Progenitor cell of endocrine pancreas (in vitro differentiated cells): ENCODE measurements at regions not wholly inside any gene's neighbourhood (a gene's known extent, or its start where the extent isn't known, plus 50 kb on each side); places are given as distances from the start of the nearest gene placed in this dataset.

Experiments
- DNase-seq: peaks from one replicate; pipeline ENCODE4 v3.0.0; 2021; ENCODE audit warnings: low spot score; ENCODE audit not compliant: unreplicated experiment
- H3K27ac Mint-ChIP-seq: 2 replicates; pipeline ENCODE4 v1.8.0; 2021; ENCODE audit warnings: mild to moderate bottlenecking, moderate library complexity, mixed read lengths
- H3K27me3 Mint-ChIP-seq: 2 replicates; pipeline ENCODE4 v1.8.0; 2021; ENCODE audit warnings: mixed read lengths
- H3K36me3 Mint-ChIP-seq: 2 replicates; pipeline ENCODE4 v1.8.0; 2022; ENCODE audit warnings: mixed read lengths; ENCODE audit not compliant: insufficient read depth
- H3K4me1 Mint-ChIP-seq: 2 replicates; pipeline ENCODE4 v1.8.0; 2021; ENCODE audit warnings: low read depth, mixed read lengths
- H3K4me3 Mint-ChIP-seq: 2 replicates; pipeline ENCODE4 v1.8.0; 2021; ENCODE audit warnings: low read depth, mild to moderate bottlenecking, moderate library complexity, mixed read lengths
- H3K9me3 Mint-ChIP-seq: 2 replicates; pipeline ENCODE4 v1.8.0; 2021; ENCODE audit warnings: low read depth, mixed read lengths
- TF ChIP-seq, protein P1 (sequence below): fragments of 200-600 bp; sonication (generic); IDR thresholded peaks from one replicate; pipeline ENCODE4 v1.5.0; 2021; ENCODE audit warnings: antibody characterized with exemption, mild to moderate bottlenecking; ENCODE audit not compliant: unreplicated experiment

DNA sequence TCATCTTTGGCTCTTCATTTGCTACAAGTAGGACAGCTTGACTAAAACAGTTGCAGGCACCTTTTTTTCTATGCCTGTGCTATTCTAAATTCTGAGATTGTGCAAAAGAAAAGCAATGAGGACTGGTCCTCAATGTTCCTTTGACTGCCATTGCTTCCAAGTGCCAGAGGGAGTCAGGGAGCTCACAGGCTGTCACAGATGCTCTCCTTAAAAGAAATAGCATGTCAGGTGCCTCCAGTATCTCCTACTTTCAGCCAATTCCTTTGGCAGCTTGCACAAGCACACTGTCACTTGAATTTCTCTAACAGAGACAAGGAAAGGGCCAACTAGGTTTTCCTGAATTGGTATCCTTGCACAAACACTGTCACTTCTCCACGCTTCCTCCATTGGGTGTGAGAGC is 228.2 kb downstream of the ADGRA3 start:
- no peaks in the 10 kb centered on the region for H3K4me1 Mint-ChIP-seq
- no peak overlapping the region for H3K27ac Mint-ChIP-seq
- no peaks in the 10 kb centered on the region for H3K36me3 Mint-ChIP-seq
- H3K27me3 Mint-ChIP-seq = no peaks in the 10 kb centered on the region
- H3K4me3 Mint-ChIP-seq = no peak overlapping the region
- H3K9me3 Mint-ChIP-seq = peaks cover 4% of the 10 kb centered on the region
- TF ChIP-seq, protein P1, sequence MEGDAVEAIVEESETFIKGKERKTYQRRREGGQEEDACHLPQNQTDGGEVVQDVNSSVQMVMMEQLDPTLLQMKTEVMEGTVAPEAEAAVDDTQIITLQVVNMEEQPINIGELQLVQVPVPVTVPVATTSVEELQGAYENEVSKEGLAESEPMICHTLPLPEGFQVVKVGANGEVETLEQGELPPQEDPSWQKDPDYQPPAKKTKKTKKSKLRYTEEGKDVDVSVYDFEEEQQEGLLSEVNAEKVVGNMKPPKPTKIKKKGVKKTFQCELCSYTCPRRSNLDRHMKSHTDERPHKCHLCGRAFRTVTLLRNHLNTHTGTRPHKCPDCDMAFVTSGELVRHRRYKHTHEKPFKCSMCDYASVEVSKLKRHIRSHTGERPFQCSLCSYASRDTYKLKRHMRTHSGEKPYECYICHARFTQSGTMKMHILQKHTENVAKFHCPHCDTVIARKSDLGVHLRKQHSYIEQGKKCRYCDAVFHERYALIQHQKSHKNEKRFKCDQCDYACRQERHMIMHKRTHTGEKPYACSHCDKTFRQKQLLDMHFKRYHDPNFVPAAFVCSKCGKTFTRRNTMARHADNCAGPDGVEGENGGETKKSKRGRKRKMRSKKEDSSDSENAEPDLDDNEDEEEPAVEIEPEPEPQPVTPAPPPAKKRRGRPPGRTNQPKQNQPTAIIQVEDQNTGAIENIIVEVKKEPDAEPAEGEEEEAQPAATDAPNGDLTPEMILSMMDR = no peak
- DNase-seq = no peak

DNA sequence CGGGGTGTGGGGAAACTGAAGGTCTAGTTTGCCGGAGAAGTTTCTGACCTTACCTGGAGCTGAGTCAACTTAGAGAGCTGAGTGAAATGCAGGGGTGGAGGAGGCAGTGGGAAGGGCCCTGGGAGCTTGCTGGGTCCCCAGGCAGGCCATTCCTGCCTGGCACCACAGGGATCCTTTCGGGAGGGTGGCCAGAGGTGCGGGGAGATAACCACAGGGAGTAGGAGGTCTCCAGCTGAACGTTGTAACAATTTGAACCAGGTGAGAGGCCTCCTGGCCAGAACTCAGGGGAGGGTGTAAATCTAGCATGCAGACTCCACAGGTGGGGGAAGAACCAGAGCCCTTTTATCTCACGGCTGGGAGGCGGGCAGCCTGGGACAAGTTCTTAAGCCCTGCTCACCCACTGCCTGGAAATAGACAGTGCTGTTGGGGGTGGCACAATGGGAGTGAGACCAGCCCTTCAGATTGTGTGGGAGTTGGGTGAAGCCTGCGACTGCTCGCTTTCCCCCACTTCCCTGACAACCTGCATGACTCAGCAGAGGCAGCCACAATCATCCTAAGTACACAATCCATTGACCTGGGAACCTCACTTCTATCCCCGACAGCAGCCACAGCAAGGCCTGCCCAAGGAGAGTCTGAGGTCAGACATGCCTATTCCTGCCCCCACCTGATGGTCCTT is 247.4 kb downstream of the ADGRA3 start:
- H3K4me1 Mint-ChIP-seq = peaks cover 4% of the 10 kb centered on the region
- no peaks in the 10 kb centered on the region for H3K36me3 Mint-ChIP-seq
- no peak for DNase-seq
- TF ChIP-seq, protein P1 = no peak
- H3K27me3 Mint-ChIP-seq = no peaks in the 10 kb centered on the region
- H3K9me3 Mint-ChIP-seq = peaks cover 6% of the 10 kb centered on the region
- no peak overlapping the region for H3K4me3 Mint-ChIP-seq
- H3K27ac Mint-ChIP-seq = peak overlapping the region; percentile 53

DNA sequence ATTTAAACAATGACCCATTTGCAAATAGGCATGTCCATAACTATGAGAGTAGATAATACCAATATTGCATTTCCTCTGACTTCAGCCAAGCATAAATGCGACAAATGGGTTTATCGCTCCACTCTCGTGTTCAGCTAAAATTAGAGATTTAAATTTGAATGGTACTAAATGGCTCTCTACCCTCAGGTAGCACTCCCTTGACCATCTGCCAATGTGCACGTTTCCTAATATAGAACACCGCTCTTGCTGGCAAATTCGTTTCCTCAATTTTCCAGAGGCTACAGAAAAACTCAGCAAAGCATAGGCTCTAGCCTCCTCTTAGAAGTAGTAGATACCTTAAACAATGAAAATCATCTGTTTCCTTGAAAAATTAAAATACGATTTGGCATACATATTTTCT is 251.6 kb downstream of the ADGRA3 start:
- DNase-seq = no peak
- Mint-ChIP-seq H3K4me1 (peaks cover 4% of the 10 kb centered on the region), H3K27me3 (no peaks in the 10 kb centered on the region), H3K36me3 (no peaks in the 10 kb centered on the region), H3K27ac (no peak overlapping the region), H3K4me3 (no peak overlapping the region), H3K9me3 (peaks cover 14% of the 10 kb centered on the region)
- TF ChIP-seq, protein P1 = no peak

DNA sequence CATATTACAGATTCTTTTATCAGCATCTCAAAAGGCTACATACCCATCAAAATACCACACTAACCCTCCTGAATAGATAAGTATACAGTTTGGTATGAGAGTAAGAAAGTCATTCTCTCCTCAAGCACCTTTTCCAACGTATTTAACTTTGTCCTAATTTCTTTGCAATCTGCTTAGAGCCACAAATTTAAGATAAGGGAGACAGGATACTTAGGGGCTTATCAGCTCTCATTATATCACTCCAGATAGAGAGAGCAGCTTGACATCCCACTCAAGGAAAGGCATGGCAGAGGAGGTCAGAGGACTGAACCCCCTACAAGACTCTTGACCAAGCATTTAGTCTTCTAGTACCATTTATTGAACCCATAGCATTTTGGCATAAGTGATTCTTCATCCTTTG is 262.4 kb downstream of the ADGRA3 start:
- peaks cover 7% of the 10 kb centered on the region for H3K9me3 Mint-ChIP-seq
- TF ChIP-seq, protein P1 = no peak
- H3K36me3 Mint-ChIP-seq = no peaks in the 10 kb centered on the region
- no peak overlapping the region for H3K4me3 Mint-ChIP-seq
- H3K4me1 Mint-ChIP-seq = no peaks in the 10 kb centered on the region
- peaks cover 5% of the 10 kb centered on the region for H3K27me3 Mint-ChIP-seq
- H3K27ac Mint-ChIP-seq = no peak overlapping the region
- no peak for DNase-seq

DNA sequence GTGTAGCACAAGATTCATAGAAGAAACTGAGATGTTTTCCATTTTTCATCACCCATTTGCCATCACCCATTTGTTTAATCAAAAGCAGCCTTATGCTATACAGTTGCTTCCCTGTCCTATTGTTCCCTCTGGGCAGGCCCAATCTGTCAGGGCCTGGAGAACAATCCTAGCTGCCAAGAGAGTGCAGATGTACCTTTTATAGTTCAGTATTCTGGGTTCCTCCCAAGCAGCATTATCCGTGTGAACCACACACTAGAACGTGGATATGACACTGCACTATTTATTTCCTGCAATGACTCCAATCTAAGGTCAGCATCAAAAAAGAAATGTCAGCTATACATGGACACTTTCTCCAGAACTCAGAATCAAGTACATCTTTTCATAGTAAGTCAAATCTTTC is 269.0 kb downstream of the ADGRA3 start:
- no peak overlapping the region for H3K4me3 Mint-ChIP-seq
- DNase-seq = no peak
- H3K4me1 Mint-ChIP-seq = no peaks in the 10 kb centered on the region
- peaks cover 5% of the 10 kb centered on the region for H3K9me3 Mint-ChIP-seq
- H3K36me3 Mint-ChIP-seq = no peaks in the 10 kb centered on the region
- TF ChIP-seq, protein P1 = no peak
- H3K27me3 Mint-ChIP-seq = peaks cover 5% of the 10 kb centered on the region
- H3K27ac Mint-ChIP-seq = peak overlapping the region; percentile 88
